ENCODE measurements at regions not wholly inside any gene's neighbourhood (a gene's known extent, or its start where the extent isn't known, plus 50 kb on each side); places are given as distances from the start of the nearest gene placed in this dataset.

DNA sequence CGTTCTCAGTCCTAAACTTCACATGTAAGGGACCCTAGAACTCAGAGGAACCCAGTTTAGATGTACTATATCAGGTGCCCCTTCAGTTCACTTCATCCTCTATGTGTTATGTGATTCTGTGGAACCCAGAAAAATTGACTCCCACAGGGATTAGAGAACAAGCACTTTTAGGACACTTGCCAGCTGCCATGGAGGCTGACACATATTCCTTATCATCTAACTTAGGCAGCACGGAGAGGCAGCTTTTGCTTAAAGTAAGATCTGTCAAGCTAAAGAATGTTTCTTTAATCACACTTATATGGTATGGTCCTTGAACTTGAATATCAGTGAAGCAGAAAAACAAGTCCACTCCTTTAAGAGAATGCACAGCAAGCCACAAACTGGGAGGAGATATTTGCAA, 701.5 kb upstream of the ID4 start:
- no peak overlapping the region for H3K9ac ChIP-seq (ENCODE audit: low read depth, low read length)
- no peaks in the 10 kb centered on the region for H3K27me3 ChIP-seq (ENCODE audit: insufficient read depth, low read length, poor library complexity)
- H3K9me3 ChIP-seq (ENCODE audit: insufficient read depth, low read length, severe bottlenecking), result no peaks in the 10 kb centered on the region
- no peak overlapping the region for H2AFZ ChIP-seq (ENCODE audit: low read depth, low read length)
- no peaks in the 10 kb centered on the region for H3K79me2 ChIP-seq (ENCODE audit: insufficient read depth, low read length)
- H4K20me1 ChIP-seq (ENCODE audit: insufficient read depth, low read length), result no peaks in the 10 kb centered on the region
- TF ChIP-seq, protein P1, sequence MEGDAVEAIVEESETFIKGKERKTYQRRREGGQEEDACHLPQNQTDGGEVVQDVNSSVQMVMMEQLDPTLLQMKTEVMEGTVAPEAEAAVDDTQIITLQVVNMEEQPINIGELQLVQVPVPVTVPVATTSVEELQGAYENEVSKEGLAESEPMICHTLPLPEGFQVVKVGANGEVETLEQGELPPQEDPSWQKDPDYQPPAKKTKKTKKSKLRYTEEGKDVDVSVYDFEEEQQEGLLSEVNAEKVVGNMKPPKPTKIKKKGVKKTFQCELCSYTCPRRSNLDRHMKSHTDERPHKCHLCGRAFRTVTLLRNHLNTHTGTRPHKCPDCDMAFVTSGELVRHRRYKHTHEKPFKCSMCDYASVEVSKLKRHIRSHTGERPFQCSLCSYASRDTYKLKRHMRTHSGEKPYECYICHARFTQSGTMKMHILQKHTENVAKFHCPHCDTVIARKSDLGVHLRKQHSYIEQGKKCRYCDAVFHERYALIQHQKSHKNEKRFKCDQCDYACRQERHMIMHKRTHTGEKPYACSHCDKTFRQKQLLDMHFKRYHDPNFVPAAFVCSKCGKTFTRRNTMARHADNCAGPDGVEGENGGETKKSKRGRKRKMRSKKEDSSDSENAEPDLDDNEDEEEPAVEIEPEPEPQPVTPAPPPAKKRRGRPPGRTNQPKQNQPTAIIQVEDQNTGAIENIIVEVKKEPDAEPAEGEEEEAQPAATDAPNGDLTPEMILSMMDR (IDR thresholded peaks at IDR 0.05; ENCODE audit: borderline replicate concordance, extremely low read depth, low read length, poor library complexity, severe bottlenecking), result no peak
- TF ChIP-seq EZH2 (IDR thresholded peaks at IDR 0.05; ENCODE audit: borderline replicate concordance, low read depth, low read length, severe bottlenecking), result no peak
- no peak for DNase-seq
- no peaks in the 10 kb centered on the region for H3K4me1 ChIP-seq (ENCODE audit: insufficient read depth, low read length)
- no peaks in the 10 kb centered on the region for H3K36me3 ChIP-seq (ENCODE audit: insufficient read depth, low read length)
- no peak for ATAC-seq (ENCODE audit: insufficient read depth, low read depth)
- H3K4me3 ChIP-seq (ENCODE audit: low read depth in 1 of 2, low read length in 2 of 2), result no peak overlapping the region
- H3K4me2 ChIP-seq (ENCODE audit: insufficient read depth, low read length), result no peak overlapping the region
- H3K27ac ChIP-seq (ENCODE audit: low read length), result no peak overlapping the region

DNA sequence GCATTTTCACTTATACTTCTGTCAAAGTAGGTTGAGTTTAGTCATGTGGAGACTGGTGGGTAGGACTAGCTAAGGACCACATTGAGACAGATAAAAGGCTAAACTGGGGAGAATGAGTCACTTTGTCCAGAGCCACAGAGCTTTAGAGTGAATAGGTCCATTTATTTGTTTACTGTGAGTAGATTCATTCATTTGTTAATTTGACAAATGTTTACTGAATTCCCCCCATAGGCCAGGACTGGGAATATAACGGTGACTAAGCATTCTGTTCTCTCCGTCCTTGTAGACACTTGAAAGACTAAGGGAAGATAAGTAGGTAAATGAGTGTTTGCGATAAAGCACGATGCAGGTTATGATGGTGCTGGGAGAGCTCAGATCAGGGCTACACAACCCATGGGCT, 699.7 kb upstream of the ID4 start:
- Histone ChIP-seq H2AFZ (ENCODE audit: low read depth, low read length) (no peak overlapping the region), H3K4me2 (ENCODE audit: insufficient read depth, low read length) (no peak overlapping the region), H4K20me1 (ENCODE audit: insufficient read depth, low read length) (no peaks in the 10 kb centered on the region), H3K79me2 (ENCODE audit: insufficient read depth, low read length) (no peaks in the 10 kb centered on the region), H3K9ac (ENCODE audit: low read depth, low read length) (no peak overlapping the region), H3K27me3 (ENCODE audit: insufficient read depth, low read length, poor library complexity) (no peaks in the 10 kb centered on the region), H3K27ac (ENCODE audit: low read length) (no peak overlapping the region), H3K36me3 (ENCODE audit: insufficient read depth, low read length) (no peaks in the 10 kb centered on the region), H3K9me3 (ENCODE audit: insufficient read depth, low read length, severe bottlenecking) (no peaks in the 10 kb centered on the region), H3K4me1 (ENCODE audit: insufficient read depth, low read length) (no peaks in the 10 kb centered on the region), H3K4me3 (ENCODE audit: low read depth in 1 of 2, low read length in 2 of 2) (no peak overlapping the region)
- no peak for TF ChIP-seq EZH2 (IDR thresholded peaks at IDR 0.05; ENCODE audit: borderline replicate concordance, low read depth, low read length, severe bottlenecking)
- TF ChIP-seq, protein P1 (IDR thresholded peaks at IDR 0.05; ENCODE audit: borderline replicate concordance, extremely low read depth, low read length, poor library complexity, severe bottlenecking), result no peak
- DNase-seq, result no peak
- no peak for ATAC-seq (ENCODE audit: insufficient read depth, low read depth)

DNA sequence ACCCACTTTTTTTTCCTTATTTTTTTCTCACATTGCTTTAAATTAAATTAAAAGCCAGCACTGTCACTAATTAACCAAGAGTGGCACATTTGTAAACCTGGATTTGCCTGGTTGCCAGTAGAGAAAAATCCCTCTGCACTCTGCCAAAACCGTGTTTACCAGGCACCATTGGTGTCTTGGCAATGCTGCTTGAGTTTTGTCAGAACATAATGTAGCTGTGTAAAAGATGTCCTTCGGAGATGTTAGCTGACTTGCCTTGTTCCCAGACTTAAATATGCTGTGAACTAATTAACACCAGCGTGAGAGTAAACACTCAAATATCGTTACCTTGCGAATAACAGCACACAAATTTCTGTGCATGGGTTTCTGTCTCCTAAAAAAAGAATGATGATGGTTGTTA, 694.9 kb upstream of the ID4 start:
- no peak for DNase-seq
- Histone ChIP-seq H3K36me3 (ENCODE audit: insufficient read depth, low read length) (no peaks in the 10 kb centered on the region), H3K27ac (ENCODE audit: low read length) (no peak overlapping the region), H2AFZ (ENCODE audit: low read depth, low read length) (no peak overlapping the region), H3K4me1 (ENCODE audit: insufficient read depth, low read length) (no peaks in the 10 kb centered on the region), H3K79me2 (ENCODE audit: insufficient read depth, low read length) (no peaks in the 10 kb centered on the region), H3K4me3 (ENCODE audit: low read depth in 1 of 2, low read length in 2 of 2) (no peak overlapping the region), H3K9ac (ENCODE audit: low read depth, low read length) (no peak overlapping the region), H3K9me3 (ENCODE audit: insufficient read depth, low read length, severe bottlenecking) (no peaks in the 10 kb centered on the region), H3K4me2 (ENCODE audit: insufficient read depth, low read length) (no peak overlapping the region), H4K20me1 (ENCODE audit: insufficient read depth, low read length) (no peaks in the 10 kb centered on the region), H3K27me3 (ENCODE audit: insufficient read depth, low read length, poor library complexity) (no peaks in the 10 kb centered on the region)
- no peak for ATAC-seq (ENCODE audit: insufficient read depth, low read depth)
- no peak for TF ChIP-seq EZH2 (IDR thresholded peaks at IDR 0.05; ENCODE audit: borderline replicate concordance, low read depth, low read length, severe bottlenecking)
- TF ChIP-seq, protein P1 (IDR thresholded peaks at IDR 0.05; ENCODE audit: borderline replicate concordance, extremely low read depth, low read length, poor library complexity, severe bottlenecking), result no peak

DNA sequence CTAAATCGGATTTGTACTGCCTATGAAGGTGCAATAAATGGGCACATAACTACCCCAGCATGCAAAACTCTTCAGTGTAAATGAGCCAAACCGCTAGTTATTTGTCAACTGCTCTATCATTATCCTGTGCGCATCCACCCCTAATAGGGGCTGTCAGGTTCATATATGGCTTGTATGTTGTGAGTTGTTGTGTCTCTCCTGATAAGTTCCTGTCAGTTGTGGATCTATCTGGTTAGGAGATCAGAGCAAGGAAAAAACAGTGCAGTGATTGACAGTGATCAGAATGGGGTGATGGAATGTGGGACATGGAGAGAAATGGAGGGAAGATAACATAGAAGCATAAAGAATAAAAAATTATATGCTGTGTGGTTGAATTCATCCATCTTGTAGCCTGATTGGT, 686.9 kb upstream of the ID4 start:
- H3K4me1 ChIP-seq (ENCODE audit: insufficient read depth, low read length), result no peaks in the 10 kb centered on the region
- TF ChIP-seq, protein P1 (IDR thresholded peaks at IDR 0.05; ENCODE audit: borderline replicate concordance, extremely low read depth, low read length, poor library complexity, severe bottlenecking), result no peak
- no peak for TF ChIP-seq EZH2 (IDR thresholded peaks at IDR 0.05; ENCODE audit: borderline replicate concordance, low read depth, low read length, severe bottlenecking)
- no peak overlapping the region for H3K9ac ChIP-seq (ENCODE audit: low read depth, low read length)
- H4K20me1 ChIP-seq (ENCODE audit: insufficient read depth, low read length), result no peaks in the 10 kb centered on the region
- H2AFZ ChIP-seq (ENCODE audit: low read depth, low read length), result no peak overlapping the region
- no peaks in the 10 kb centered on the region for H3K79me2 ChIP-seq (ENCODE audit: insufficient read depth, low read length)
- H3K27ac ChIP-seq (ENCODE audit: low read length), result no peak overlapping the region
- no peaks in the 10 kb centered on the region for H3K9me3 ChIP-seq (ENCODE audit: insufficient read depth, low read length, severe bottlenecking)
- no peaks in the 10 kb centered on the region for H3K27me3 ChIP-seq (ENCODE audit: insufficient read depth, low read length, poor library complexity)
- no peak overlapping the region for H3K4me2 ChIP-seq (ENCODE audit: insufficient read depth, low read length)
- H3K4me3 ChIP-seq (ENCODE audit: low read depth in 1 of 2, low read length in 2 of 2), result no peak overlapping the region
- H3K36me3 ChIP-seq (ENCODE audit: insufficient read depth, low read length), result no peaks in the 10 kb centered on the region
- no peak for DNase-seq
- no peak for ATAC-seq (ENCODE audit: insufficient read depth, low read depth)
